GM23248 (cell line): ENCODE measurements at regions not wholly inside any gene's neighbourhood (a gene's known extent, or its start where the extent isn't known, plus 50 kb on each side); places are given as distances from the start of the nearest gene placed in this dataset.

Source experiments
- EZH2 ChIP-seq: fragments of 200-600 bp; sonication (generic); IDR thresholded peaks from 2 replicates; pipeline ENCODE4 v1.6.1; 2018; ENCODE audit warnings: antibody characterized with exemption, mild to moderate bottlenecking; ENCODE audit not compliant: insufficient read depth, poor library complexity, severe bottlenecking
- EZH2phosphoT487 ChIP-seq: fragments of 200-600 bp; sonication (generic); IDR thresholded peaks from 2 replicates; pipeline ENCODE4 v1.6.1; 2018; ENCODE audit warnings: antibody characterized with exemption, moderate library complexity, mild to moderate bottlenecking, low read depth; ENCODE audit not compliant: insufficient read depth

DNA sequence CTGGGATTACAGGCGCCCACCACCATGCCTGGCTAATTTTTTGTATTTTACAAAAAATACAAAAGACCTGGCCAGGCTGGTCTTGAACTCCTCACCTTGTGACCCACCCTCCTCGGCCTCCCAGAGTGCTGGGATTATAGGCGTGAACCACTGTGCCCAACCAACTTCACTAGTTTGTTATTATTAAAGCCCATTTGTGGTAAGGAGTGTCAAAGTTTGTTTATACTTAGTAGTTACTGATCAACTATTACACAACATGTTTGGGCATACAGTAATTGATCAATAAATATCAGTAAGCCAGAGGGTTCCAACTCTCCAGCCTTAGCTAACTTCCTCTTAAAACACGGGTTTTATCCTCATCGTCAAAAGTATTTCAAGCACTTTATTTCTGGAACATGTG is 67.5 kb upstream of the ZNG1B start:
- TF ChIP-seq EZH2phosphoT487 (no peak), EZH2 (no peak)
